Suprapubic skin (tissue), 4 donors: ENCODE measurements at regions not wholly inside any gene's neighbourhood (a gene's known extent, or its start where the extent isn't known, plus 50 kb on each side); places are given as distances from the start of the nearest gene placed in this dataset.

Source experiments
- POLR2A ChIP-seq, 2 donors: fragments of 450-650 bp; IDR thresholded peaks; one replicate each; pipeline ENCODE4 v1.6.1; 2017; ENCODE audit warnings: antibody characterized with exemption in 2 of 2, mild to moderate bottlenecking in 2 of 2, moderate library complexity in 2 of 2
- POLR2AphosphoS5 ChIP-seq, 3 donors: sonication (generic); formaldehyde crosslinking; IDR thresholded peaks; one replicate each; pipeline ENCODE4 v1.6.1; 2017; ENCODE audit warnings: antibody characterized with exemption in 3 of 3
- TF ChIP-seq, protein P1 (sequence below), 2 donors: fragments of 200-600 bp in 1 of 2; fragments of 450-650 bp in 1 of 2; sonication (generic) in 1 of 2; IDR thresholded peaks; one replicate each; pipeline ENCODE4 v1.5.1; 2016 to 2019; ENCODE audit warnings: antibody characterized with exemption in 2 of 2, mild to moderate bottlenecking in 1 of 2, moderate library complexity in 1 of 2

DNA sequence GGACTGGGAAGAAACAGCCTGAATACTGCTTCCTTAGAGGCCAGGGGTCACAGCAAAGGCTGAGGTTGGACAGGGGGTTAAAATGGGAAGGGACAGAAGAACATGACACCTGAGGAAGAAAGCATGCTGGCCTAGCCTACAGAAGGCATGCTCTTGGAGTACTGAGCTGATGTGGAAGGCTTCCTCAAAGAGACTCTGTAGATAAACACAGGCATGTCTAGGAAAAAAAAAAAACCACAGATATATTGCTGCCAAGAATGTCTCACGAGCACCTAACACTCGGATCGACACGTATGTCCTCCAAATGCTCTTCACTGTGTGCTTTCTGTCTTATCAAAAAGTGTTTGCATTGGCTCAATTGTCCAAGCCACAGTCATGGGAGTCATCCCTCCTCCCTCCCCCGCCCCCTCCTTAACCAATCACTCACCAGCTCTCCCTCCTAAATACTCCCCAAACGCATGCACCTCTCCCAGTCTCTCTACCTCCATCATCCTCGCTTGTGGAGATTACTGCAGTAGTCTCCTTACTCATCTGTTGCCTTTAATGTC is 101.1 kb upstream of the LRFN2 start:
- TF ChIP-seq, protein P1, sequence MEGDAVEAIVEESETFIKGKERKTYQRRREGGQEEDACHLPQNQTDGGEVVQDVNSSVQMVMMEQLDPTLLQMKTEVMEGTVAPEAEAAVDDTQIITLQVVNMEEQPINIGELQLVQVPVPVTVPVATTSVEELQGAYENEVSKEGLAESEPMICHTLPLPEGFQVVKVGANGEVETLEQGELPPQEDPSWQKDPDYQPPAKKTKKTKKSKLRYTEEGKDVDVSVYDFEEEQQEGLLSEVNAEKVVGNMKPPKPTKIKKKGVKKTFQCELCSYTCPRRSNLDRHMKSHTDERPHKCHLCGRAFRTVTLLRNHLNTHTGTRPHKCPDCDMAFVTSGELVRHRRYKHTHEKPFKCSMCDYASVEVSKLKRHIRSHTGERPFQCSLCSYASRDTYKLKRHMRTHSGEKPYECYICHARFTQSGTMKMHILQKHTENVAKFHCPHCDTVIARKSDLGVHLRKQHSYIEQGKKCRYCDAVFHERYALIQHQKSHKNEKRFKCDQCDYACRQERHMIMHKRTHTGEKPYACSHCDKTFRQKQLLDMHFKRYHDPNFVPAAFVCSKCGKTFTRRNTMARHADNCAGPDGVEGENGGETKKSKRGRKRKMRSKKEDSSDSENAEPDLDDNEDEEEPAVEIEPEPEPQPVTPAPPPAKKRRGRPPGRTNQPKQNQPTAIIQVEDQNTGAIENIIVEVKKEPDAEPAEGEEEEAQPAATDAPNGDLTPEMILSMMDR (IDR thresholded peaks at IDR 0.05): no peak
- TF ChIP-seq POLR2AphosphoS5 (IDR thresholded peaks at IDR 0.05): no peak
- no peak for TF ChIP-seq POLR2A (IDR thresholded peaks at IDR 0.05)
